Mammary epithelial cell (primary cell): ENCODE measurements at regions not wholly inside any gene's neighbourhood (a gene's known extent, or its start where the extent isn't known, plus 50 kb on each side); places are given as distances from the start of the nearest gene placed in this dataset.

Experiments
- CTCF ChIP-seq, 2 donors: IDR thresholded peaks in 1 of 2; conservative IDR thresholded peaks in 1 of 2; 2 replicates each; pipeline ENCODE4 v1.5.1; 2011 to 2012; ENCODE audit warnings: inconsistent platforms in 2 of 2, low read length in 2 of 2, mild to moderate bottlenecking in 2 of 2, control low read depth in 1 of 2, low read depth in 1 of 2; ENCODE audit not compliant: insufficient read depth in 1 of 2; ENCODE audit errors: extremely low read depth in 1 of 2
- EZH2 ChIP-seq: IDR thresholded peaks from 2 replicates; pipeline ENCODE4 v1.6.1; 2012; ENCODE audit warnings: low read length, inconsistent platforms, borderline replicate concordance

GRCh38 chr3:22358334-22358733 is 607.3 kb upstream of the ZNF385D start:
- no peak for TF ChIP-seq CTCF (conservative IDR thresholded peaks at IDR 0.05 in 1 of 2, IDR thresholded peaks at IDR 0.05 in 1 of 2; ENCODE audit: extremely low read depth in 1 of 2, insufficient read depth in 1 of 2, low read depth in 1 of 2, low read length in 2 of 2)
- TF ChIP-seq EZH2, result no peak
